Astrocyte (in vitro differentiated cells and primary cell): ENCODE measurements at regions not wholly inside any gene's neighbourhood (a gene's known extent, or its start where the extent isn't known, plus 50 kb on each side); places are given as distances from the start of the nearest gene placed in this dataset.

ENCODE experiments used
- DNase-seq: peaks from one replicate; pipeline ENCODE4 v3.0.0-alpha.2; 2010; ENCODE audit warnings: low read depth
- FAIRE-seq: peaks from 2 replicates; lab custom pipeline; 2011; peaks lifted over from hg19 to GRCh38; lab: Jason Lieb, UNC
- H2AFZ ChIP-seq: 2 replicates; pipeline ENCODE4 v1.6.0; 2012; ENCODE audit warnings: low read depth, low read length, inconsistent platforms
- H3K27ac ChIP-seq: 2 replicates; pipeline ENCODE4 v1.5.1; 2011; ENCODE audit warnings: low read depth, low read length, inconsistent platforms
- H3K27me3 ChIP-seq: 2 replicates; pipeline ENCODE4 v1.6.0; 2011; ENCODE audit warnings: low read length, inconsistent platforms; ENCODE audit not compliant: insufficient read depth
- H3K36me3 ChIP-seq: 2 replicates; pipeline ENCODE4 v1.5.1; 2011; ENCODE audit warnings: low read length, inconsistent platforms; ENCODE audit not compliant: insufficient read depth
- H3K4me1 ChIP-seq: 2 replicates; pipeline ENCODE4 v1.5.1; 2011; ENCODE audit warnings: low read length, inconsistent platforms; ENCODE audit not compliant: insufficient read depth
- H3K4me2 ChIP-seq: 2 replicates; pipeline ENCODE4 v1.6.0; 2012; ENCODE audit warnings: low read length, inconsistent platforms
- H3K4me3 ChIP-seq: 2 replicates; pipeline ENCODE4 v1.5.1; 2011; ENCODE audit warnings: low read depth, mild to moderate bottlenecking, low read length, inconsistent platforms; ENCODE audit not compliant: insufficient read depth
- H3K79me2 ChIP-seq: 2 replicates; pipeline ENCODE4 v1.6.0; 2012; ENCODE audit warnings: mild to moderate bottlenecking, low read length, inconsistent platforms; ENCODE audit not compliant: insufficient read depth
- H3K9ac ChIP-seq: 2 replicates; pipeline ENCODE4 v1.6.0; 2012; ENCODE audit warnings: mild to moderate bottlenecking, low read length, inconsistent platforms
- H3K9me3 ChIP-seq: 2 replicates; pipeline ENCODE4 v1.5.1; 2012; ENCODE audit warnings: low read depth, mild to moderate bottlenecking, low read length, inconsistent platforms; ENCODE audit not compliant: insufficient read depth
- H4K20me1 ChIP-seq: 2 replicates; pipeline ENCODE4 v1.6.0; 2012; ENCODE audit warnings: low read length, inconsistent platforms; ENCODE audit not compliant: insufficient read depth
- H3K27ac Mint-ChIP-seq: one replicate; pipeline ENCODE4 v1.8.0; 2021; ENCODE audit warnings: mild to moderate bottlenecking, mixed read lengths; ENCODE audit not compliant: unreplicated experiment
- H3K27me3 Mint-ChIP-seq: one replicate; pipeline ENCODE4 v1.8.0; 2021; ENCODE audit warnings: low read depth, mixed read lengths; ENCODE audit not compliant: unreplicated experiment
- H3K36me3 Mint-ChIP-seq: one replicate; pipeline ENCODE4 v1.8.0; 2021; ENCODE audit warnings: low read depth, mixed read lengths; ENCODE audit not compliant: unreplicated experiment
- H3K4me1 Mint-ChIP-seq: one replicate; pipeline ENCODE4 v1.8.0; 2021; ENCODE audit warnings: low read depth, mixed read lengths; ENCODE audit not compliant: unreplicated experiment
- H3K4me3 Mint-ChIP-seq: one replicate; pipeline ENCODE4 v1.8.0; 2021; ENCODE audit warnings: mild to moderate bottlenecking, moderate library complexity, mixed read lengths; ENCODE audit not compliant: unreplicated experiment
- H3K9me3 Mint-ChIP-seq: one replicate; pipeline ENCODE4 v1.8.0; 2021; ENCODE audit warnings: mild to moderate bottlenecking, mixed read lengths; ENCODE audit not compliant: unreplicated experiment
- CTCF ChIP-seq: IDR thresholded peaks from 2 replicates; pipeline ENCODE4 v1.5.1; 2011; ENCODE audit warnings: low read depth, mild to moderate bottlenecking, inconsistent platforms, low read length, moderate library complexity; ENCODE audit not compliant: insufficient read depth
- EZH2 ChIP-seq: IDR thresholded peaks from 2 replicates; pipeline ENCODE4 v1.6.1; 2012; ENCODE audit warnings: mild to moderate bottlenecking, low read length, inconsistent platforms; ENCODE audit not compliant: insufficient read depth

GRCh38 chr10:16341637-16342036, 95.2 kb upstream of the PTER start:
- H4K20me1 ChIP-seq, result no peaks in the 10 kb centered on the region
- no peak overlapping the region for H3K27ac ChIP-seq
- H3K79me2 ChIP-seq, result no peaks in the 10 kb centered on the region
- DNase-seq, result no peak
- no peak overlapping the region for H3K4me2 ChIP-seq
- no peaks in the 10 kb centered on the region for H3K36me3 Mint-ChIP-seq
- H3K4me3 Mint-ChIP-seq, result no peak overlapping the region
- TF ChIP-seq CTCF (no peak), EZH2 (no peak)
- H3K4me3 ChIP-seq, result no peak overlapping the region
- no peak overlapping the region for H3K9ac ChIP-seq
- H3K9me3 ChIP-seq, result no peaks in the 10 kb centered on the region
- FAIRE-seq, result no peak
- H2AFZ ChIP-seq, result no peak overlapping the region
- H3K9me3 Mint-ChIP-seq, result no peaks in the 10 kb centered on the region
- H3K4me1 ChIP-seq, result no peaks in the 10 kb centered on the region
- H3K36me3 ChIP-seq, result no peaks in the 10 kb centered on the region
- no peaks in the 10 kb centered on the region for H3K4me1 Mint-ChIP-seq
- H3K27me3 Mint-ChIP-seq, result no peaks in the 10 kb centered on the region
- no peak overlapping the region for H3K27ac Mint-ChIP-seq
- no peaks in the 10 kb centered on the region for H3K27me3 ChIP-seq

- H3K9ac ChIP-seq, result no peak overlapping the region
- DNase-seq (no peak), FAIRE-seq (no peak)
- peaks cover 4% of the 10 kb centered on the region for H3K9me3 ChIP-seq
- Mint-ChIP-seq H3K4me3 (no peak overlapping the region), H3K27me3 (no peaks in the 10 kb centered on the region), H3K4me1 (no peaks in the 10 kb centered on the region), H3K27ac (no peak overlapping the region), H3K36me3 (no peaks in the 10 kb centered on the region), H3K9me3 (peaks cover 3% of the 10 kb centered on the region)
- H3K4me2 ChIP-seq, result no peak overlapping the region
- no peak overlapping the region for H3K4me3 ChIP-seq
- H3K27me3 ChIP-seq, result no peaks in the 10 kb centered on the region
- no peak for TF ChIP-seq CTCF
- TF ChIP-seq EZH2, result no peak
- H3K36me3 ChIP-seq, result no peaks in the 10 kb centered on the region
- H3K27ac ChIP-seq, result no peak overlapping the region
- no peaks in the 10 kb centered on the region for H3K79me2 ChIP-seq
- no peaks in the 10 kb centered on the region for H4K20me1 ChIP-seq
- no peaks in the 10 kb centered on the region for H3K4me1 ChIP-seq
- no peak overlapping the region for H2AFZ ChIP-seq
These were observed 87.9 kb upstream of the PTER start for GRCh38 chr10:16348891-16349290.

- Histone ChIP-seq H3K9ac (no peak overlapping the region), H3K79me2 (no peaks in the 10 kb centered on the region), H2AFZ (no peak overlapping the region), H3K4me3 (no peak overlapping the region), H3K36me3 (no peaks in the 10 kb centered on the region), H3K27ac (no peak overlapping the region), H3K4me2 (no peak overlapping the region), H3K27me3 (no peaks in the 10 kb centered on the region), H3K4me1 (no peaks in the 10 kb centered on the region), H4K20me1 (no peaks in the 10 kb centered on the region), H3K9me3 (peaks cover 4% of the 10 kb centered on the region)
- no peak for TF ChIP-seq CTCF
- no peak for TF ChIP-seq EZH2
- DNase-seq (no peak), FAIRE-seq (no peak)
- H3K36me3 Mint-ChIP-seq, result no peaks in the 10 kb centered on the region
- no peaks in the 10 kb centered on the region for H3K4me1 Mint-ChIP-seq
- no peak overlapping the region for H3K27ac Mint-ChIP-seq
- no peaks in the 10 kb centered on the region for H3K27me3 Mint-ChIP-seq
- H3K4me3 Mint-ChIP-seq, result no peak overlapping the region
- H3K9me3 Mint-ChIP-seq, result peaks cover 3% of the 10 kb centered on the region
These were observed 84.7 kb upstream of the PTER start for GRCh38 chr10:16352146-16352545.
